K562 (cell line): ENCODE measurements at regions not wholly inside any gene's neighbourhood (a gene's known extent, or its start where the extent isn't known, plus 50 kb on each side); places are given as distances from the start of the nearest gene placed in this dataset.

ENCODE experiments used
- ARID1B ChIP-seq: fragments of 450-650 bp; IDR thresholded peaks from 2 replicates; pipeline ENCODE4 v1.6.1; 2016; ENCODE audit warnings: antibody characterized with exemption, mild to moderate bottlenecking, inconsistent platforms
- CTCF ChIP-seq, 3 experiments: IDR thresholded peaks in 2 of 3; conservative IDR thresholded peaks in 1 of 3; 2 replicates each; pipeline ENCODE4 v1.5.1; 2011 to 2012; ENCODE audit warnings: low read length in 3 of 3, mild to moderate bottlenecking in 3 of 3, control low read depth in 2 of 3, improper control_type of control experiment in 1 of 3, inconsistent platforms in 1 of 3, low read depth in 1 of 3, mixed read lengths in 1 of 3, moderate library complexity in 1 of 3; ENCODE audit not compliant: insufficient read depth in 2 of 3
- CXXC5 ChIP-seq: fragments of 250-450 bp; sonication (Bioruptor Pico); IDR thresholded peaks from 2 replicates; pipeline ENCODE4 v1.8.0; 2022; ENCODE audit warnings: inconsistent platforms, mild to moderate bottlenecking, moderate library complexity
- E2F6 ChIP-seq, 2 experiments: IDR thresholded peaks; 2 replicates each; pipeline ENCODE4 v1.6.1; 2011; ENCODE audit warnings: borderline replicate concordance in 1 of 2, control low read depth in 1 of 2, low read depth in 1 of 2, low read length in 1 of 2, mild to moderate bottlenecking in 1 of 2, mixed read lengths in 1 of 2, moderate library complexity in 1 of 2; ENCODE audit not compliant: insufficient read depth in 1 of 2, insufficient read length in 1 of 2, poor library complexity in 1 of 2, severe bottlenecking in 1 of 2; ENCODE audit errors: extremely low read depth in 1 of 2
- MNT ChIP-seq, 2 experiments: fragments of 450-650 bp; conservative IDR thresholded peaks; 2 replicates each; pipeline ENCODE4 v1.6.1; 2017; ENCODE audit warnings: mild to moderate bottlenecking in 2 of 2, moderate library complexity in 2 of 2
- NBN ChIP-seq: fragments of 450-650 bp; IDR thresholded peaks from 2 replicates; pipeline ENCODE4 v1.6.1; 2016; ENCODE audit warnings: low read depth, mild to moderate bottlenecking
- PCBP2 ChIP-seq: fragments of 200-400 bp; formaldehyde crosslinking; IDR thresholded peaks from 2 replicates; pipeline ENCODE4 v1.6.1; 2018; ENCODE audit warnings: low read length, low read depth, mild to moderate bottlenecking, moderate library complexity; ENCODE audit not compliant: poor library complexity, severe bottlenecking
- PRMT5 ChIP-seq: sonication (generic); formaldehyde crosslinking; IDR thresholded peaks from 2 replicates; pipeline ENCODE4 v1.5.0; 2020; ENCODE audit warnings: missing genetic modification reagents
- RBM25 ChIP-seq: fragments of 200-400 bp; formaldehyde crosslinking; IDR thresholded peaks from 2 replicates; pipeline ENCODE4 v1.6.1; 2018; ENCODE audit warnings: low read length, low read depth, moderate library complexity; ENCODE audit not compliant: severe bottlenecking
- TSHZ1 ChIP-seq: fragments of 250-450 bp; sonication (Bioruptor Pico); IDR thresholded peaks from 2 replicates; pipeline ENCODE4 v1.4.0; 2020; ENCODE audit warnings: mild to moderate bottlenecking, moderate library complexity
- ZHX1 ChIP-seq: fragments of 150-350 bp; conservative IDR thresholded peaks from 2 replicates; pipeline ENCODE4 v1.6.1; 2014; ENCODE audit warnings: low read length
- ZNF282 ChIP-seq: sonication (generic); formaldehyde crosslinking; IDR thresholded peaks from 2 replicates; pipeline ENCODE4 v1.8.1; 2023; ENCODE audit warnings: missing genetic modification reagents
- ZNF408 ChIP-seq: fragments of 250-450 bp; sonication (Bioruptor Pico); IDR thresholded peaks from 2 replicates; pipeline ENCODE4 v1.4.0; 2020; ENCODE audit warnings: low read depth, mild to moderate bottlenecking, moderate library complexity
- ZNF76 ChIP-seq: fragments of 250-450 bp; sonication (Bioruptor Pico); IDR thresholded peaks from 2 replicates; pipeline ENCODE4 v1.4.0; 2020; ENCODE audit warnings: mild to moderate bottlenecking, moderate library complexity, borderline replicate concordance

- TF ChIP-seq MNT (conservative IDR thresholded peaks at IDR 0.05) (peak in 1 of 2 experiments; percentile 68; a peak in 2 of 4 replicates), ZNF408 (no peak), CXXC5 (CRISPR knock-in tag) (no peak), ZNF76 (no peak), ZHX1 (no peak), RBM25 (peak; percentile 65), NBN (no peak), E2F6 (IDR thresholded peaks at IDR 0.05; ENCODE audit: borderline replicate concordance in 1 of 2, extremely low read depth in 1 of 2, insufficient read depth in 1 of 2, insufficient read length in 1 of 2, low read depth in 1 of 2, low read length in 1 of 2, poor library complexity in 1 of 2, severe bottlenecking in 1 of 2) (peak in 1 of 2 experiments; percentile 67), ZNF282 (CRISPR knock-in tag) (no peak), PRMT5 (CRISPR knock-in tag) (no peak), PCBP2 (no peak), TSHZ1 (CRISPR knock-in tag) (no peak), ARID1B (peak; percentile 60; the same call in 1 of the 2 replicates), CTCF (IDR thresholded peaks at IDR 0.05 in 2 of 3, conservative IDR thresholded peaks at IDR 0.05 in 1 of 3; ENCODE audit: insufficient read depth in 2 of 3, low read depth in 1 of 3, low read length in 3 of 3) (peak; percentile 7 to 39 (median 9); a peak in 1 of 6 replicates)
Measured at GRCh38 chr16:85286951-85287814, 174.9 kb upstream of the CIBAR2 start (continued).
